Mucosa of stomach (tissue), 1 donor: ENCODE measurements at regions not wholly inside any gene's neighbourhood (a gene's known extent, or its start where the extent isn't known, plus 50 kb on each side); places are given as distances from the start of the nearest gene placed in this dataset.

Experiments used
- H3K27me3 ChIP-seq: one replicate; pipeline ENCODE4 v1.7.0; 2013; ENCODE audit warnings: mild to moderate bottlenecking, low read length; ENCODE audit not compliant: control insufficient read depth, insufficient read depth
- H3K36me3 ChIP-seq: one replicate; pipeline ENCODE4 v1.7.0; 2013; ENCODE audit warnings: low read length; ENCODE audit not compliant: control insufficient read depth, insufficient read depth
- H3K4me1 ChIP-seq: one replicate; pipeline ENCODE4 v1.7.0; 2013; ENCODE audit warnings: mild to moderate bottlenecking, low read length; ENCODE audit not compliant: control insufficient read depth, insufficient read depth
- H3K4me3 ChIP-seq: one replicate; pipeline ENCODE4 v1.7.0; 2013; ENCODE audit warnings: low read length
- H3K9ac ChIP-seq: one replicate; pipeline ENCODE4 v1.7.0; 2013; ENCODE audit warnings: mild to moderate bottlenecking, low read length, moderate library complexity
- H3K9me3 ChIP-seq: one replicate; pipeline ENCODE4 v1.7.0; 2013; ENCODE audit warnings: mild to moderate bottlenecking, low read length, moderate library complexity; ENCODE audit not compliant: control insufficient read depth
- donor health status: Pancreatic carcinoma.

DNA sequence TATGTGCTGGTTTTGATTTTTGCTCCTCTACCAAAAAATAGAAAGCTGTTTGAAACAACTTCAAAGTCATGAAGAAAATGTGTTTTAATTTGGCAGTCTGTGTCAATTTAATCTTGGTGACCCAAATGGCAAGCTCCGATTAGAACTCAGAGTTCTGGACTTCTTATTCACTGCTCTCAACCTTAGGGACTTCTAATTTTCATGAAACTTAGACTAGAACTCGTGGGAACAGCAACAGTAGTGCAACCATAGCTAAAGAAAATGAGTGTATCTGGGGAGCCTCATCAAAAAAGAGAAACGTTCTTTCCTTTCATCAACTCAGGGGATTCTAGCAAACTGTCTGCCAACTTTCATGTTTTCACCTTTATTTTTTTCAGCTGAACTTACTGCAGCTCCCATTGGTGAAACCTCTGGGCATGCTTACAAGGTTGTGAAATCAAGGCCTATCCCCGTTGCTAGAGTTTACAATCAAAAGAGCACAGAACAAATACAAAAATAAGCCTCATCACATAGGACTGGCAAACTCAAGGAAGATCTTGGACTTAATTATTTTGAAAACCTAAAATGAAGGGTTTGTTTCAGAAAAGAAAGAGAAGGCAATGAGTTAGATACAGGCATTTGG is 114.0 kb upstream of the HSF2 start:
- H3K9ac ChIP-seq = no peak overlapping the region
- no peaks in the 10 kb centered on the region for H3K9me3 ChIP-seq
- H3K4me3 ChIP-seq = no peak overlapping the region
- H3K36me3 ChIP-seq = no peaks in the 10 kb centered on the region
- H3K4me1 ChIP-seq = no peaks in the 10 kb centered on the region
- H3K27me3 ChIP-seq = no peaks in the 10 kb centered on the region

- Histone ChIP-seq H3K9me3 (no peaks in the 10 kb centered on the region), H3K4me1 (no peaks in the 10 kb centered on the region), H3K9ac (no peak overlapping the region), H3K4me3 (no peak overlapping the region), H3K36me3 (no peaks in the 10 kb centered on the region), H3K27me3 (no peaks in the 10 kb centered on the region)
Observed at GRCh38 chr6:122286512-122286911, 112.9 kb upstream of the HSF2 start.

- no peaks in the 10 kb centered on the region for H3K36me3 ChIP-seq
- H3K27me3 ChIP-seq = no peaks in the 10 kb centered on the region
- no peak overlapping the region for H3K9ac ChIP-seq
- no peaks in the 10 kb centered on the region for H3K4me1 ChIP-seq
- no peaks in the 10 kb centered on the region for H3K9me3 ChIP-seq
- H3K4me3 ChIP-seq = no peak overlapping the region
Observed at GRCh38 chr6:122289762-122290539, 109.5 kb upstream of the HSF2 start.

- H3K9ac ChIP-seq = no peak overlapping the region
- H3K27me3 ChIP-seq = no peaks in the 10 kb centered on the region
- no peaks in the 10 kb centered on the region for H3K9me3 ChIP-seq
- H3K4me3 ChIP-seq = no peak overlapping the region
- H3K36me3 ChIP-seq = no peaks in the 10 kb centered on the region
- H3K4me1 ChIP-seq = no peaks in the 10 kb centered on the region
Observed at GRCh38 chr6:122297010-122297409, 102.4 kb upstream of the HSF2 start.

- H3K9me3 ChIP-seq = no peaks in the 10 kb centered on the region
Observed at GRCh38 chr6:122302067-122302466, 97.4 kb upstream of the HSF2 start.

DNA sequence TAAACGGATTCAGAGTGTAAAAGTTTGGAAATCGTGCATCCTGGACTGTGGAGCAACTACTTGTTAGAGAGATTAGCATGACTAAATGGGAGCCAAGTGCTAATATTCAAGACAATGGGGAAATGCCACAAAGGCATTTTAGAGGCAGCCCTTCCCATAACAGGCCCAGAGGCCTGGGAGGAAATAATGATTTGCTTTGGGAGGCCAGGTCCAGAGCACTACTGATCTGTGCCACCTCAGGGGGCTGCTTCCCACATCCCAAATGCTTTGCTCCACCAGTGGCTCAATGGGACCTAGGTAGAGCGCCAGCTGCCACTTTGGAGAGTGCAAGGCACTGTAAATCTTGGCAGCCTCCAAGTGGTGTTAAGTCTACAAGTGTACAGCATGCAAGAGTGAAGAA is 91.9 kb upstream of the HSF2 start:
- H3K4me1 ChIP-seq = no peaks in the 10 kb centered on the region
- H3K9ac ChIP-seq = no peak overlapping the region
- H3K27me3 ChIP-seq = no peaks in the 10 kb centered on the region
- H3K9me3 ChIP-seq = peaks cover 3% of the 10 kb centered on the region
- H3K4me3 ChIP-seq = no peak overlapping the region
- H3K36me3 ChIP-seq = no peaks in the 10 kb centered on the region

More at GRCh38 chr6:122302067-122302466, 97.4 kb upstream of the HSF2 start:
- no peak overlapping the region for H3K4me3 ChIP-seq
- no peaks in the 10 kb centered on the region for H3K4me1 ChIP-seq
- H3K27me3 ChIP-seq = no peaks in the 10 kb centered on the region
- H3K9ac ChIP-seq = no peak overlapping the region
- no peaks in the 10 kb centered on the region for H3K36me3 ChIP-seq

- no peaks in the 10 kb centered on the region for H3K4me1 ChIP-seq
- no peaks in the 10 kb centered on the region for H3K27me3 ChIP-seq
- no peak overlapping the region for H3K4me3 ChIP-seq
- no peak overlapping the region for H3K9ac ChIP-seq
- H3K36me3 ChIP-seq = no peaks in the 10 kb centered on the region
- H3K9me3 ChIP-seq = peaks cover 3% of the 10 kb centered on the region
Observed at GRCh38 chr6:122308074-122308473, 91.4 kb upstream of the HSF2 start.

GRCh38 chr6:122315842-122316241 is 83.6 kb upstream of the HSF2 start:
- Histone ChIP-seq H3K36me3 (no peaks in the 10 kb centered on the region), H3K27me3 (no peaks in the 10 kb centered on the region), H3K9me3 (no peaks in the 10 kb centered on the region), H3K4me3 (no peak overlapping the region), H3K4me1 (no peaks in the 10 kb centered on the region), H3K9ac (no peak overlapping the region)

DNA sequence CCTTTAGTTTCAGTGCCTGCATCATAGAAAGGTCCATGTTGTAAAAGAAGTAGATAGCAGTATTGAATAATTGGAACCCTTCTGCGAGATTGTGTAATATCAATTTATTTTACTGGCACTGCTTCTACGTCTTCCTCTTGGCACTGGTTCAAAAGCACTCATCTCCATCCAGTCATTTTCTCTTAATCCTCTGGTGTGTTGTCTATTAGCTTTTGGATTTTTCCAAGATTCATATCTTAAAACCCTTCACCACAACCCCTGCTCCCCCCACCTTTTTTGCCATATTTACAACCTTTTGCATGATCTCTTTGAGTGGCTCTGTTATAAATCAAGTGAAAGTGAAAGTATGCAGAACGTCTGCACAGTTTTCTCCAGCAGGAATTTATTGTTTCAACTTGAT is 76.6 kb upstream of the HSF2 start:
- Histone ChIP-seq H3K4me1 (no peaks in the 10 kb centered on the region), H3K27me3 (no peaks in the 10 kb centered on the region), H3K9ac (no peak overlapping the region), H3K9me3 (no peaks in the 10 kb centered on the region), H3K36me3 (no peaks in the 10 kb centered on the region), H3K4me3 (peak overlapping the region; percentile 5)

DNA sequence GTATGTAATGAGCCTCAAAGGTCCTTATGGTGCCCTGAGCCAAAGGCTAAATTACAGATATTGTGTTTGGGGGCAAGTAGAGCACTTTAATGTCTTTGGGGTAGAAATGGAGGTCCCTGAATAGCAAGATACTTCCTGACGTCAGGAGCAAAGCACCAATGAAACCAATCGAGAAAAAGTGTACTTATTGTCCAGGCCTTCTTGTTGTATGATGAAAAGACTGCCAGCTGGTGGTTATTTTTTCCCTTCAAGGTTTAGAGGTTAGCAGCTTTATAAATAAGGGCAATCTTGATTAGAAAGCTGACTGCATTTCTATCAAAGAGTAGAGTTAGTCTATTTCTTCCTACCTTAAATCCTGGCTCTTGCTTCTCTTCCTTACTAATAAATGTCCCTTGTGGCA is 76.1 kb upstream of the HSF2 start:
- Histone ChIP-seq H3K36me3 (no peaks in the 10 kb centered on the region), H3K4me1 (no peaks in the 10 kb centered on the region), H3K9me3 (no peaks in the 10 kb centered on the region), H3K27me3 (no peaks in the 10 kb centered on the region), H3K4me3 (peak overlapping the region; percentile 5), H3K9ac (no peak overlapping the region)

- H3K27me3 ChIP-seq = no peaks in the 10 kb centered on the region
- no peaks in the 10 kb centered on the region for H3K4me1 ChIP-seq
- H3K4me3 ChIP-seq = no peak overlapping the region
- no peaks in the 10 kb centered on the region for H3K36me3 ChIP-seq
- no peak overlapping the region for H3K9ac ChIP-seq
- no peaks in the 10 kb centered on the region for H3K9me3 ChIP-seq
Observed at GRCh38 chr6:122330315-122330714, 69.1 kb upstream of the HSF2 start.

DNA sequence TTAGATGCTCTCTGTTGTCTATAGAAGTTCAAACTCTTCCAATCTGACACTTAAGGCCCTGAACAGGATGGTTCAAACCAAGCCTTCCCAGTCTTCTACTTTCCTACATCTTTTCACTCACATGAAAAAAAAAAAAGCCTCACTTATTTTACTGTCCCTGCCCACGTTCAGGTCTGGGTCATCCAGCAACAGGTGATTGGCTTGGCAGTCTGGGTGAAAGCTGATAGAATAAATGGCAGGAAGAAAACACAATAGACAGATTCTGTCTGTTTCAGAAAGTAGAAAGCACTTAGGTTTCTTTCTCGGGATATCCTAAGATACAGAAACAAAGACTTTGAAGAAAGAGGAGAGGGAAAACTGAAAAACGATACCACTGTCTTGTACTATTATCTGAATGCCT is 61.8 kb upstream of the HSF2 start:
- Histone ChIP-seq H3K27me3 (no peaks in the 10 kb centered on the region), H3K9ac (no peak overlapping the region), H3K9me3 (no peaks in the 10 kb centered on the region), H3K4me3 (no peak overlapping the region), H3K36me3 (no peaks in the 10 kb centered on the region), H3K4me1 (no peaks in the 10 kb centered on the region)
